ENCODE measurements at regions not wholly inside any gene's neighbourhood (a gene's known extent, or its start where the extent isn't known, plus 50 kb on each side); places are given as distances from the start of the nearest gene placed in this dataset.

- no peaks in the 10 kb centered on the region for H3K27me3 Mint-ChIP-seq (ENCODE audit: low read depth)
- peak overlapping the region in 1 of 3 experiments; percentile 40; a peak in 1 of 7 replicates for H3K27ac Mint-ChIP-seq
- Histone ChIP-seq H3K4me2 (ENCODE audit: insufficient read depth, insufficient read length, low read length) (no peak overlapping the region), H2BK20ac (ENCODE audit: low read depth, low read length, poor library complexity, severe bottlenecking) (no peak overlapping the region), H3K9me3 (ENCODE audit: control insufficient read depth, low read depth, low read length) (no peaks in the 10 kb centered on the region), H2BK5ac (ENCODE audit: insufficient read length, low read length) (no peak overlapping the region), H3K27ac (ENCODE audit: insufficient read length, low read depth, low read length) (no peak overlapping the region), H4K91ac (ENCODE audit: insufficient read length, low read depth, low read length) (no peak overlapping the region), H3K27me3 (ENCODE audit: insufficient read depth, low read length) (no peaks in the 10 kb centered on the region), H2BK15ac (ENCODE audit: low read depth, low read length) (no peak overlapping the region), H3K79me2 (ENCODE audit: insufficient read depth, low read length) (no peaks in the 10 kb centered on the region), H2AFZ (ENCODE audit: low read length) (no peak overlapping the region), H3K79me1 (ENCODE audit: insufficient read depth, low read depth, low read length, poor library complexity, severe bottlenecking) (no peaks in the 10 kb centered on the region), H4K8ac (replicated peaks; ENCODE audit: insufficient read length, low read depth, low read length) (no peak overlapping the region), H4K5ac (ENCODE audit: insufficient read length, low read depth, low read length) (no peak overlapping the region), H3K4me1 (ENCODE audit: insufficient read depth, low read length) (no peaks in the 10 kb centered on the region), H3K23me2 (ENCODE audit: insufficient read length, low read depth, low read length, poor library complexity, severe bottlenecking) (no peaks in the 10 kb centered on the region), H2AK5ac (ENCODE audit: insufficient read length, low read length) (no peak overlapping the region), H3K4ac (ENCODE audit: low read depth, low read length) (no peak overlapping the region), H2BK120ac (ENCODE audit: low read depth, low read length, poor library complexity, severe bottlenecking) (no peak overlapping the region), H3T11ph (ENCODE audit: low read length) (no peak overlapping the region), H3K23ac (ENCODE audit: insufficient read length, low read depth, low read length) (no peak overlapping the region), H3K18ac (ENCODE audit: insufficient read length, low read depth, low read length) (no peak overlapping the region), H3K14ac (ENCODE audit: insufficient read depth, low read length) (no peak overlapping the region; the same call in 1 of the 2 replicates), H3K56ac (ENCODE audit: insufficient read length, low read depth, low read length) (no peak overlapping the region), H2BK12ac (ENCODE audit: insufficient read length, low read depth, low read length) (no peak overlapping the region), H4K20me1 (ENCODE audit: control insufficient read depth, insufficient read depth, insufficient read length) (no peaks in the 10 kb centered on the region), H3K9ac (ENCODE audit: extremely low read depth, insufficient read length, low read length) (no peak overlapping the region)
- peaks cover 0 to 9% of the 10 kb centered on the region in 2 experiments; a peak in 2 of 4 replicates for H3K4me1 Mint-ChIP-seq
- H3K9me3 Mint-ChIP-seq, result no peaks in the 10 kb centered on the region
- H3K4me3 Mint-ChIP-seq, result no peak overlapping the region
- DNase-seq, result no peak
- no CpG with 5 or more reads among the region's 4 CpGs for WGBS (ENCODE audit: extremely low coverage, insufficient read length, low lambda C conversion rate)
- no peak for TF ChIP-seq CTCF (conservative IDR thresholded peaks at IDR 0.05)
- H3K36me3 Mint-ChIP-seq (ENCODE audit: insufficient read depth in 1 of 3, low read depth in 3 of 3), result no peaks in the 10 kb centered on the region; a peak in 1 of 7 replicates
These were observed 107.1 kb upstream of the TAS2R1 start for GRCh38 chr5:9737265-9737664.
